Body of pancreas (tissue), 4 donors: ENCODE measurements at regions not wholly inside any gene's neighbourhood (a gene's known extent, or its start where the extent isn't known, plus 50 kb on each side); places are given as distances from the start of the nearest gene placed in this dataset.

ENCODE experiments used
- POLR2A ChIP-seq, 3 donors: fragments of 450-650 bp; IDR thresholded peaks; one replicate each; pipeline ENCODE4 v1.6.1; 2016; ENCODE audit warnings: antibody characterized with exemption in 3 of 3, mild to moderate bottlenecking in 2 of 3
- TF ChIP-seq, protein P1 (sequence below), 7 experiments: fragments of 450-650 bp in 4 of 7; fragments of 200-600 bp in 3 of 7; sonication (generic) in 3 of 7; IDR thresholded peaks; one replicate each; pipeline ENCODE4 v1.5.1; 2016 to 2019; ENCODE audit warnings: antibody characterized with exemption in 7 of 7

- TF ChIP-seq, protein P1, sequence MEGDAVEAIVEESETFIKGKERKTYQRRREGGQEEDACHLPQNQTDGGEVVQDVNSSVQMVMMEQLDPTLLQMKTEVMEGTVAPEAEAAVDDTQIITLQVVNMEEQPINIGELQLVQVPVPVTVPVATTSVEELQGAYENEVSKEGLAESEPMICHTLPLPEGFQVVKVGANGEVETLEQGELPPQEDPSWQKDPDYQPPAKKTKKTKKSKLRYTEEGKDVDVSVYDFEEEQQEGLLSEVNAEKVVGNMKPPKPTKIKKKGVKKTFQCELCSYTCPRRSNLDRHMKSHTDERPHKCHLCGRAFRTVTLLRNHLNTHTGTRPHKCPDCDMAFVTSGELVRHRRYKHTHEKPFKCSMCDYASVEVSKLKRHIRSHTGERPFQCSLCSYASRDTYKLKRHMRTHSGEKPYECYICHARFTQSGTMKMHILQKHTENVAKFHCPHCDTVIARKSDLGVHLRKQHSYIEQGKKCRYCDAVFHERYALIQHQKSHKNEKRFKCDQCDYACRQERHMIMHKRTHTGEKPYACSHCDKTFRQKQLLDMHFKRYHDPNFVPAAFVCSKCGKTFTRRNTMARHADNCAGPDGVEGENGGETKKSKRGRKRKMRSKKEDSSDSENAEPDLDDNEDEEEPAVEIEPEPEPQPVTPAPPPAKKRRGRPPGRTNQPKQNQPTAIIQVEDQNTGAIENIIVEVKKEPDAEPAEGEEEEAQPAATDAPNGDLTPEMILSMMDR (IDR thresholded peaks at IDR 0.05), result no peak
- no peak for TF ChIP-seq POLR2A (IDR thresholded peaks at IDR 0.05)
Observed at GRCh38 chr2:52904355-52904891, 863.2 kb upstream of the CHAC2 start.
